HG03575 (cell line): ENCODE measurements at regions not wholly inside any gene's neighbourhood (a gene's known extent, or its start where the extent isn't known, plus 50 kb on each side); places are given as distances from the start of the nearest gene placed in this dataset.

Experiments
- ATAC-seq: cut with Tn5 transposase; IDR thresholded peaks from one replicate; pipeline ENCODE4 v1.9.1; 2021; ENCODE audit not compliant: unreplicated experiment, insufficient number of reproducible peaks, low FRiP score; ENCODE audit errors: extremely low read depth

DNA sequence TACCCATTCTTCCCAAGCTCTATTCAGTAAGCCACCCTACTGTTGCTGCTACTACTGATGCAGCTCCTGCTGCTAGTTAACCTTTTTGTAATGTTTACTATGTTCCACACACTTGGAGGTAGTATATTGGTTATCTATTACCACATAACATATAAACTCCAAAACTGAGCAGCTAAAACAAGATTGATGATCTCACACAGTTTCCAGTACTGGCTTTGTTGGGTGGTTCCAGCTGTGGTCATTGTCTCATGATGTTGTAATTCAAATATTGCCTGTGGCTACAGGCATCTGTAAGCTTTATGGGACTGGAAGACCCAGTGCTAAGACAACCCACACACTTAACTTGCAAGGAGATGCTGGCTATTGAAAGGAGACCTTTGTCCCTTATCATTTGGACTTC, 556.2 kb upstream of the SUCLG2 start:
- ATAC-seq, result no peak

DNA sequence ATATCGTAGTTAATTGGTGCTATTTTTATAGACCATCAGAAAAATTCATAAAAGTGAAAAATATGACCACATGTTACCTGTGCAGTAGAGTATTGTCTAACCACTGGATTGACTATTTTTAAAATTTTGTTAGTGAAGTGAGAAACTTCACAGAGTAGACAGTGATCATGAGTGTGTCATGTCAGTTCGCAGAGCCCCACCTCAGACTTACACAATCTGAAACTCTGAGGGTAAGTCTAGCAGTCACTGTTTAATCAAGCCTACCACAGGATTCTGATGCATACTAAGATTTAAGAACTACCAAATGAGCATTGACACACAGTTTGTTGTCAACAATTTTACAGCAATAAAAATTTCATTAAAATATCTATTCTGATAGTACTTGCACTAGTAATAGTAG, 552.9 kb upstream of the SUCLG2 start:
- ATAC-seq, result no peak

DNA sequence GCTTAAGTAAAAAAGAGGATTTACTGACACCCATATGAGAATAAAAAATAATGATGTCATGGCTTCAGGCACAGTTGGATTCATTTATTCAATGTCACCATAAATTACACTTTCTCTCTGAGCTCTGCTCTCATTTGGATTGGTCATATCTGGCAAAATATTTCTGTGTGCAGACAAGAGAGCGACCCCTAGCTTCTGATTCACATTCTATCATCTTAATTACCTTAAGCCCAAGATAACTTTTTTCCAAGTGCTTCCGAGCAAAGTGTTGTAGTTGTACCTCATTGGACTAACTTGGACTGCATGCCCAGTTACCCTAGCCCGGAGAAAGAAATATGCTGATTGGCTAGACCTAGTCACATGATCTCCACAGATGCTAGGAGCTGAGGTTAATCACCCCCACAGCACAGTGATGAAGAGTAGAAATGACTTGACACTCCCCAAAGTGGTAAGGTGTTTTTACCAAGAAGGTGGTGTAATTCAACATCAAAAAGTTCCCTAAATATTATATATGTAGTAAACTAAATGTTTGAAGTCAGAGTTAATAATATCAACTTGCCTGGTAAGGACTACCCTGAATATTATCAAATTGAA, 552.2 kb upstream of the SUCLG2 start:
- ATAC-seq, result no peak

DNA sequence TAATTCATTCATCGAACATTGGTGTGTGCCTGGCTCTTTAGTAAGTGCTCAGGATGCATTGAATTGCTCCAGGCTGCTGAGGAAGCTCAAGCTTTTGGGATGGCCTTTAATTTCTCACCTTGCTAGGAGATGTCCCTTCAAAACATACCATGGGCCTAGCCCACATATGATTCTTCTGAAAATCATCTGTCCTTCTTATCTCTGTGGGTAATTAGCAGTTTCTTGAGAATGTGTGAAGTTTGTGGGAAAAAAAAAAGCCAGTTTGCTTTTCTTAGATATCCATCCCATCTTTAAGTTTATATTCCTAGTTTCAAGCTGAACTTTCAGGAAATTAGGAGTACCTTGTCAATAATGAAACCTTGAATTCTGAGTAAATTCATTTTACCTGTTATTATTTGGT, 532.3 kb upstream of the SUCLG2 start:
- ATAC-seq, result no peak

DNA sequence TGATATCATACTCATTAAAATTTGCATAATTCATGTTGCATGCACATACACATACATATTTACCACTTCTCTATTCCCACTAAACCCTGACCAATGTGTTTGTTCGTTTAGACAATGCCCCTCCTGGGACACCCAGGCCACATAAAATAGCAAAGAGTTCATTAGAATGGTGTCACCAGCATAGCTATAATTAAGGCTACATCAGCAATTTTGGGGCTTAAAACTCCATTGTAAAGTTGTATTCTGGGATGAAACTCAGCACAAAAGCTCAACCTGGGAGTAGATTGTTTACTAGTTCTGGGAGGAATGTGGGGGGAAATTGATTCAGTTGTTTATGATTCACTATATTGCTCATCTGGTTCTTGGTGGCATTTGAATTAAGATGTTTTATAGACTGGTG, 522.2 kb upstream of the SUCLG2 start:
- ATAC-seq, result no peak

DNA sequence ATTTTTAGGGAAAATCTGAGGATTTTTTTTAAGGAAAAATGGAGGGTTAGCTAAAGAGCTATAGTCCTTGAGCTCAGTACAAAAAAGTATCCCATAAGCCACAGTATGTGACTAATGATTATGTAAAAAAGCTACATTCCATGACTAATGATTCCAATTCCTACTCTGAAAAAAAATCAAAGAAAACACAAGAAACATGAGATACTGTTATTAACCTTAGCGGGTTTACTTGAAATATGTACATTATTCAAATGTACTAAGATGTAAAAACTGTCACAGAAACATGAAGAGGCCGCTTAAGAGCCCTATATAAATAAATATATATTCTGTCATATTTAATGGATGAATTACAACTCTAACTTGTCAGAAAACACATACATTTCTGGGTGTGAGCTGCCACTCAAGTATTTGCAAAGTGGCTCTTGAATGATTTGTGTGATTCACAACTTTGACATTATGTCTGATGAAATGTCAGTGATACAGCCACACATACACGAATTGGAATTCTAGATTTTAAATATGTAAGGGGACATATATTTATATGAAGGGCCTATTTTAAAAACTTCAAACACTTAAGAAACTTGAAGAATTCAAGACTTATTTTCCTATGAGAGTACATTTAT, 518.7 kb upstream of the SUCLG2 start:
- ATAC-seq, result no peak

DNA sequence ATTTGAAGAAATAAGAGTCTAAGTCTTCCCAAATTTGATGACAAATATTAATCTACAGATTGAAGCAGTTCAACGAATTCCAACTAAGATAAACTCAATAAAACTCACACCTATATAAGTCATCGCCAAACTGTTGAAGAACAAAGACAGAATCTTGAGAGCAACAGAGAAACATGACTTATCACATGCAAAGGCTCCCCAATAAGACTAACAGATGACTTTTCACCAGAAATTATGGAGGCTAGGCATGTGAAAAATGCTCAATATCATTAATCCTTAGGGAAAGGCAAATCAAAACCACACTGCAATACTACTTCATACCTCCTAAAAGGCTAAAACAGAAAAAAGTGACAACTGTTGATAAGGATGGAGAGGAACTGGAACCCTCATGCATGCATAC, 517.6 kb upstream of the SUCLG2 start:
- no peak for ATAC-seq

DNA sequence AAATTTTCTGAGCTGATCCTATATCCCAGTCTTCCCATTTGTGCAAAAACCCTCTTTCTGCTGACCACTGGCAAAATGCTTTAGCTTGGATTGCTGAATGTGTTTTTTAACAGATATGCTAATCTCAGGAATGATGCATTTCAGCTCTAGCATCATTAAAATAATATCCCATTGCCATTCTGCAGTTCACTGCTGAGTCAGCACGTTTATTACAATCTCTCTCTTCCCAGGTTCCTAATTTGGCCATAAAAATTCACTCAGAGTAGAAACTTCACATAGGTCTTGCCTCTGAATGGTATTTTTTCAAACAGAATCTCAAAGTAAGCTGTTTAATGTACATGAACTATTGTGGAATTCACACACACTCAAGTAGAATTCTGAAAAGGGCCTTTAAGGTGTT, 509.6 kb upstream of the SUCLG2 start:
- no peak for ATAC-seq

DNA sequence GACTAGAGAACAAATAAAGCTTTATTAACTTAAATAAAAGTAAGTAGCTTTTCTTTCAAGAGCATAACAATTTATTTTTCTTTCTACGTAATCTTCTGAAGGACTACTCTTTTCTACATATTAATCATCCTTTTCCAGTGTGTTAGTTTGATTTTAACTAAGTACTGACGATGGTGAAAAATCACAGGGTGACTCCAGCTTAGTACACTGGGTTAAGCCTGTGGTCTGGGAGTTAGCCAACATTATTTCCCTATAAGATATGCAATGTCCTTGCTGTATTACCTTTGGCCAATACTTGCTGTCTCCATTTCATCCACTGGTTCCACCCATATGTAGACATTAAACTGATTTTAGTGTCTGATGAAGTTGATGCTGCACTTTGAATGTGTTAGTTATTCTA, 508.6 kb upstream of the SUCLG2 start:
- no peak for ATAC-seq

DNA sequence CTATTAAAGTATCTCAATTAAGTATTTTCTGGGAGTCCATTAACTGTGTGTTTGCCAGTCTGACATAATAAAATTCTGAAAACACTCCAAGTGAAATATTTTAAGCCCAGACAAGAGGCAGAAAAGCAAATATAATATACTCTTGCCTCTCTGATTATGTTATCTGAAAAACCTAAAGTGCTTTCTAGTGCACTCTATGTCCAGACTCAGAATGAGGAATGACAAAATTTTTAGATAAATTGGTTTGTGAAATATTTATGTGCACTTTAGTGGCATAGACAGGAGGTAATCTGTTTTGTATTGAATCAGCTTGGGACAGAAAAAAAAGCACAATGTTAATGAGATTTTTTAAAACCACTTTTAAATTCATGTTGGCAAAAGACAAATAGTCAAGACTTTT, 508.2 kb upstream of the SUCLG2 start:
- ATAC-seq, result no peak

DNA sequence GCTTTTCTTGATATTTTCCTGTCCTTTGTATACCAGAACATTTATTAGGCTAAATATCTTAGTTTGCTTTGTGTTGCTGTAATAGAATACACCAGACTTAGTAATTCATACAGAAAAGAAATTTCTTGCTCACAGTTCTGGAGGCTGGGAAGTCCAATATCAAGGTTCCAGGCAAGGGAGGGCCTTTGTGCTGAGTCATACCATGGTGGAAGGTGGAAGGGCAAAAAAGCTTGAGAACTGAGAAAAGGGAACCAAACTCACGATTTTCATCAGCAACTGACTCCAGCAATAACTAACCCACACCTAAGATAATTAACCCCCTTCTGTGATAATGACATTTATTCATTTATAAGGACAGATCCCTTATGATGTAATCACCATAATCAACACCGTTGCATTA, 496.9 kb upstream of the SUCLG2 start:
- no peak for ATAC-seq

DNA sequence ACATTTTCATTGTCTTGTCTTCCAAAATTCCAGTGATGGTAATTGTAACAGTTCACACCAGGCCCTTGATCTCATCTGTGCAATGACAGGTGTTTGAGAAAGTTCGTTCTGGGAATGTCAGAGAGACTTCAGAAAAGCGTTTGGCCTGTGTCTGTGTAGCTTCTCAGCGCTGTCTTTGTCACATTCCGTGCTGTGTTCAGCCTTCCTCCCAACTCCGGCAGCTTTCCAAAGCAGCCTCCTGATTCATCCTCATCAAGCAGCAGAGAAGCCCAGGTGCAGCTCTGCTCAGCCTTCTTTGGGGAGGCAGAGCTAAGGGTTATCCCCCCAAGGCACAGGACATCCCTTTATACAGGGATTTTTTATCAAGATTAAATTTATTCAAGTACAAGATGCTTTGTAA, 494.0 kb upstream of the SUCLG2 start:
- ATAC-seq, result no peak

DNA sequence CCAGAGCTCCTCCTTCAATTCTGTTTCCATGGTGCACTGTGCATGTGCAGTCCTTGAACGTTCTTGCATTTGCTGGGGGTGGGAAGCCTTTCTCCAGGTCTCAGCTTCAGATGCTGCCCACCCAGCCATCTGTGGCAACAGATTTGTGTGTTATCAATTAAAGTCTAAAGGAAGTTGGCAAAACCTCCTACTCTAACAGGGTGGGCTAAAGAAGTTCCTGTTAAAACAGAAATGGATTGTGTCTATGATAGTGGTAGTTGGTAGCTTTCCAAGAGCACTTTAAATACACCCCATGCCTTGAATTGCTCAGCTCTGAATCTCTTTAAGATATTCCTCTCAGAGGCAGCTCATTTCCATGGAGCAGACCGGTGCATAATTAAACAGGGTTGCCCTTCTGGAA, 488.0 kb upstream of the SUCLG2 start:
- ATAC-seq, result no peak

DNA sequence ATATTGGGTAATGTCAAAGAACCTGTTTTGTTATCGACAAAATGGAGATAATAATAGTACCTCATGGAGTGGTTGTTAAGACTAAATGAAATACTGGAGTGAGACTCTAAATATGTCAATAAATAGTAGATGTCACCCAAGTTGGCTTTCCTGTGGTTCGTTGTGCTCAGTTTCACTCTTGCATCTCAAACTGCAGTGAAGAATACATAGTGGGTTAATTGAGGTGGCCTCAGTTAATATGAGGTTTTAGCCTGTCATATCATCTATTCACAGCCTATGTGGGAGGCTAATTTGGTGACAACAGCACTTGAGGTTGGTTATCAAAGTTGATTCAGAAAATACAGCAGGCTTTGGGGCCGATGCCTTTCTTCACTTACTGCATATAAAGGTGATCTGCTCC, 485.5 kb upstream of the SUCLG2 start:
- ATAC-seq, result no peak

DNA sequence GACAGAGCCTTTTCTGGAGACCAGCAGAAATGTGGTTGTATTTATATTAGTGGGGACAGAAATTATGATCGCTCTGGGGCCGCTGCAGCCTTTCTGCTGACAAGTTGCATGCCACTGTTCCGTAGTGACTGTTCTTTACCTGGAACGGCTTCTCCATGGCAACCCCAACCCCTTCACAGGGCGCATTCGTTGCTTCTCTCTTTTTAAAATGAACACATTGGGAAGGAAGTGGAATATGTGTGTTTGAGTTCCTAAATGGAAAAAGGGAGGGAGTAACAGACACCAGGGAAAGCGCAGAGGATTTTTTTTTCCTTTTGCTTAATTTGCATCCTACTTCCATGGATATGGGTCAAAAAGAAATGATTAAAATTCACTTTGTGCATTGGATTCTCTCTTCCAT, 482.0 kb upstream of the SUCLG2 start:
- no peak for ATAC-seq

DNA sequence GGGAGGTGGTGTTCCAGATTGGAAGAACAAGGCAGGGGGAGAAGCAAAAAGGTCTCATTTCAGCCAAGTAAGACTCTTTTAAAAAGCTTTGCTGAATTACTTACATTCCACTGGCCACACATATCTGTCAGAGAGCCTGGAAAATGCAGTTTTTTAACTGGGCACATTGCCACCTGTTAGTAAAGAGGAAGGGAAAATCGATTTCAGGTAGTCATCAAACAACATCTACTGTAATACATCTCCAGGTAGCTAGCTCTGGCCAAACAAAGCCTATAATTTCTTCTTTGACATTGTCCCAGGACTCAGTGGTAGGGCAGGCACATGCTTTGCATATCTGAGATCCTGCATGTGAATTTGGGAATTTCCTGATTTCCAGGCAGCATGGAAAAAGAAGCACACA, 480.7 kb upstream of the SUCLG2 start:
- ATAC-seq, result no peak

DNA sequence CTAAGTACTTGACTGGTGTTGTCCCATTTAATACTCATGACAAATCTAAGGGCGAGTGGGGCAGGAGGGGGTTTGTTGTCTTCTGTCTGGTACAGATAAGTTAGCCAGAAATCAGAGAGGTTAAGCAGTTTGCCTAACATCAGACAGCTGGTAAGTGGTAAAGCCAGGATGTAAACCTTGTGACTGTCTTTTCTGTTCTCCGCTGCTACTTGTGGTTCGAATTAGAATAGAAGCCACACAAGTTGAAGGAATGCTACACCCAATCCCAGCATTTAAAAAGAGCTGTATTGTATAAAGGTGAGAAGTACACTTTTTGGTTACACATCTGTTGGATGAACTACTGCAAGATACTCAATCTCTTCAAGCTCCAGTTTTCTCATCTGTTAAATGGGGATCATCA, 474.7 kb upstream of the SUCLG2 start:
- no peak for ATAC-seq

DNA sequence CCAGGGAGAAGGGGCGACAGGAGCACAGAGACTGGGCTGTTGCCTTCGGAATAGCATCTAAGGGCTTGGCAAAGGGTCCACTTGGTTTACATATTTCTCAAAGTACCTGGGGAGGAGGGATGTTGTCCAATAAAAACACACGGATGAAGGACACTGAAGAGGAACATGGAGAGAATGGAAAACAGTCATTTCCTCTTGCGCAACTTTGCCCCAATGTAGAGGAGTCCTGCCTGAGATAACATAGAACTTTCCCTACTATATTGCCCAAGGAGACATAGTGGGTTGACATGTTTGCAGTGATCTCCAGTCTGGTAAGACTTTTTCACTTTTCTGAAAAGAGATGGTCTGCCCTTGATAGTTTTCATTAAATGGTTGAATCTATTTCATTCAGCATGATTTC, 468.8 kb upstream of the SUCLG2 start:
- ATAC-seq, result no peak

DNA sequence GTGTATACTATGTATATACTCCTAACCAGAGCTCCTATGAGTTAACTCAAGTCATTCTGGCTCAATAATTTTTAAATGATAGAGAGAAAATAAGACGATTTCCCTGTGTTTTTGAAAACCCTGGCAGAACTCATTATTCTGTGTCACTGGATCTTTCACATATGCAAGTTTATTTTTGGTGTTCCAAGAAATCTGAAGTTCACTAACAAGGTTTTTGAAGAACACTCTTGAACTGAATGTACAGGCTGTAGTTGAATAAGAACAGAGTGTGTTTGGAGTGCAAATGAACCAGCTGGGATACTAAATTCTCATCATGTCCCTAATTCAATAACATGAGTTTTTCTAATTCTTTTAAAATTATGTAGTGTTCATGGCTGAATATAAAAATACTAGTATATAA, 466.9 kb upstream of the SUCLG2 start:
- no peak for ATAC-seq

DNA sequence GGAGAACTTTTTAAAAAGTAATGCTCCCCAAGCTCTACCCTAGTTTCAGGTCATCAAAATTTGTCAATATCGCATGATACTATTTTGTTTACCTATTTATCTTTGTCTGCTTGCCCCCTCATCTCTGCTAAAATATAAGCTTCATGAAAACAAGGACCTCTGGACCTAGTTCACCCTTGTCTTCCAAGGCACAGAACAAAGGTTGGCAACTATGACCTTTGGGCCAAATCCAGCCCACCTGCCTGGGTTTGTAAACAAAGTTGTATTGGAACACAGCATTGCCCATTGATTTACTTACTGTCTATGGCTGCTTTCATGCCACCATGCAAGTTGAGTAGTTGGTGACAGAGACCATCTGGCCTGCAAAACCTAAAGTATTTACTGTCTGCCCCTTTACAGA, 462.2 kb upstream of the SUCLG2 start:
- ATAC-seq, result no peak

DNA sequence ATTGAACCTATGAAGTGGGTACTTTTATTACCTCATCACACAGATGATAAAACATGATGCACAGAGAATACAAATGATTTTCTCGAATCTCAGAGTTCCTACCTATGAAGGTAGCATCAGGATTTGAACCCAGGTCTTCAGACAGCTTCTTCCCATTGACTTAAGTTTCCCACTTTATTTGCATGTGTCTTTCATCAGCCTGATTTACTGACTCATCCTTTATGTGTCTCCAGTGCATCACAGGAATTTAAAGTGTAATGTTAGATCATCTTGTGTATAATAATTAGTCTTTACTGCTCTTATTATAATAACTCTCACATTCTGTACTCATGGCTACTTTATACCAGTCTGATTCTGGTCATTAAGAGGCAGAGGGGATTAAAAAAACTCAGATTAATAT, 449.4 kb upstream of the SUCLG2 start:
- no peak for ATAC-seq
